ENCODE measurements at regions not wholly inside any gene's neighbourhood (a gene's known extent, or its start where the extent isn't known, plus 50 kb on each side); places are given as distances from the start of the nearest gene placed in this dataset.
"Not testable (repeated sequence)": the region's sequence is repeated elsewhere in the genome, so short reads cannot be mapped to it uniquely, and the experiment has no call there.

DNA sequence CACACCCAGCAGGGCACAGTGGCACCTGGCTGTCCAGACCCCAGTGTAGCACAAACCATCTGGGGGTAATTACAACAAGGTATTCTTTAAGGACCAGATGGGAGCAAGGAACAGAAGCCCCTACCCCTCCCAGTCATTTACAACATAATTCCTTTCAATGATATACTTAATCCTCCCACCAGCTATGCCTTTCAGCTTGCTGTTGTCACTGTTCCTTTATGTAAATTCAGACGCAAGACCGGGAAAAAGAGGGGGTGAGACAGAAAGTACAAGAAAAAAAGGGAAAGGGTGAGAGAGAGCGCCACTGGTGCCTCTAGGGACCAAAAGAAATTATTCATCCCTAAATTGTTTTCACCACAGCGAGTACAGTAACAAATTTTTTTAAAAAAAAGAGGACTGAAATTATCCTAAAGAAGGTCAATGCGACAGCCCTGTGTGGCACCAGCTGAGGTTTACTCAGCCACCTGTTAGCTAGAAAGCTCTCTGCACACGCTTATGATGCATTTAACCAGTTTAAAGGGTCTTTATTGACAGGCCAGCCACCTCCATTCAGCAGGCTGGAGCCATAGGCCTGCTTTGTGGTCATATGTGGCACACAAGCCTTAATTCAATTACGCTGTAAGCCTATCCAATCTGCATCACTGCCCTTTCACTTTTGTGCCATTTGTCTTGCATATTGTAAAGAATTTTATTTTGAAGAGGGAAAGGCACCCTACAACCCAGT, 210.2 kb upstream of the ISL1 start:
- no peak for DNase-seq

GRCh38 chr5:51181208-51181894, 201.9 kb upstream of the ISL1 start:
- DNase-seq = no peak

GRCh38 chr5:51185850-51186329, 197.4 kb upstream of the ISL1 start:
- no peak for DNase-seq

- no peak for DNase-seq
Measured at GRCh38 chr5:51188001-51188591, 195.2 kb upstream of the ISL1 start.

DNA sequence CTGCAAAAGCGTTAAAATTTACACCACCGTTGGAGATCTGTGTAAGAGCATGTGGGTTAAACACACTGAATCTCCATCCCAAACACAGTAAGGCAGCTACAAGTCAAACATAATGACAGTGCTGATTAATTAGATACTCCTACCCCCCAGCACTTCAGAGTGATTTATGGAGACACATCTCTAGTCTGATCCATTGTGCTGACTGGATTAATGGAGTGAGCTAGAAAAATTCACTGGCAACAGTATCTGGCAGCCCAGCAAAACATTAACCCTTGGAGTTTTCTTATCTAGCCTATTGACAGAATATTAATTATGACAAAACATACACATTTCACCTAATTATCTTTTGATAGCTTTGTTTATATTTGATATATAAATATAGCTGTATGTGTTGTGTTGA, 188.6 kb upstream of the ISL1 start:
- DNase-seq = no peak

- no peak for DNase-seq
Measured at GRCh38 chr5:51201024-51201423, 182.2 kb upstream of the ISL1 start.

DNA sequence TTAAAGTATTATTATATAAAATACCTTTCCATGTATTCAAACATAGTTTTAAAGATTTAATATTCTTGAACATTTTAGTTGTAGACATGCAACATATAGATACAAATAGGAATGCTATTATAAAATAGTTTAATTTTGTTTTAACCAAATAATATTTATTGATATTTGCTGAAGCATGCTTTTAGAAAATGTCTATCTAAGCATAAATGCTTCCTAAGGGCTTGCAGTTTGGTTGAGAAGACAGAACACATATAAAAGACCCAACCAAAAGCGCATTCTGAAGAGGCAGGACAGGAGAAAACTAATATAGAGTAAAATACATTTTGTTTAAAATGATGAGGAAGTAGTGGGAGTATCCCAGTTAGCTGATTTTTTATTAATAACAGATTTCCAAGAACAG, 181.5 kb upstream of the ISL1 start:
- DNase-seq = no peak

DNA sequence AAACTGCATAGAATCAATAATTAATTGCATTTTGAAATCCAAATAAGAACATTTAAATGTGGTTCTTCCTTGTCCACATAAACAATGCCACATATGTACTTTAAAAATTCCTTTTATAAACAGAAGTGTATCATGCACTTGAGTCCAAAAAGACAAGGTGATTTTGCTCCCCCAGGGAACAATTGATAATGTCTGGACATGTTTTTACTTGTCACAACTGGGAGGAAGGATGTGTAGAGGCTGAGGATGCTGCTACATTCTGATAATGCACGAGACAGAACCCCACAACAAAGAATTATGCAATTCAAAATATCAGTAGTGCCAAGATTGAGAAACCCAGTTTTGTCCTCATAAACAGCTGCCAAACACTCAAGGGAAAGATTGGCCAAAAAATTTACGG, 181.1 kb upstream of the ISL1 start:
- DNase-seq = no peak

- no peak for DNase-seq
Measured at GRCh38 chr5:51203598-51203997, 179.7 kb upstream of the ISL1 start.

DNA sequence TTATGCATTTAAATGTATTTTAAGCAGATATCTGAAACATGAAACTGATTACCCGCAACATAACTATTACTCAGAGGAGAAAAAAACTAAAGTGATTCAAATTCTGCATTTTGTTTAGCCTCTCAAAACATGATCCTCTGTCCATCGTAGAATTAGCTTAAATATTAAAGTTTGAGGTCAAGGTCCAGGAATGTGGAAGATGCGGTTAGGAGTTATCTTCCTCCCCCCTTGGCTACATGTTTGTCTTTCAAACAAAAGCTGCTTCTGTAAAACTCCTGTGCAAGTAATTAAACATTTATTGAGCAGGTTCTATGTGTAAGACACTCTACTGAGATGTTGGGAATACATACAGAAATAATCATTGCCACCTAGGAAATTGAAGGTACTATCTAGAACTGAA, 175.0 kb upstream of the ISL1 start:
- DNase-seq = no peak

- DNase-seq = no peak
Measured at GRCh38 chr5:51214746-51215145, 168.5 kb upstream of the ISL1 start.

- no peak for DNase-seq
Measured at GRCh38 chr5:51225789-51226742, 157.2 kb upstream of the ISL1 start.

GRCh38 chr5:51227963-51228470, 155.2 kb upstream of the ISL1 start:
- DNase-seq = no peak

GRCh38 chr5:51230336-51230735, 152.9 kb upstream of the ISL1 start:
- no peak for DNase-seq

DNA sequence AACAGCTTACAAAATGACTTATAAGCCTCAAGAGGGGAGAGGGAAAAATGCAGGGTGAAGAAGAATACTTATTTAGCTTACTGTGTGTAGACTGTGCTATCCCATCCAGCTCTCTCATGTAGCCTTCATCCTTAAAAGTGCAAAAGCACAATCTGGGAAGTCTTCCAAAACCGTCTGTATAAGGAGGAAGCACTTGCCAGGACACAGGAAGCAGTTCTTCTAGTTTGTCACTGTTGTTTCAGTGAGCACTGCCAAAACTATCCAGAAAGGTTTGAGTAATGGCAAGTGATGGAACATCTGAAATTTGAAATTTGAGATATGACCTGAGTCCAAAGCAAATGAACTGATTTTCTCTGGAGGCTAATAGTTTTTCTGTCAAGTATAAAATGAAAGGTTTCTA, 140.8 kb upstream of the ISL1 start:
- no peak for DNase-seq

DNA sequence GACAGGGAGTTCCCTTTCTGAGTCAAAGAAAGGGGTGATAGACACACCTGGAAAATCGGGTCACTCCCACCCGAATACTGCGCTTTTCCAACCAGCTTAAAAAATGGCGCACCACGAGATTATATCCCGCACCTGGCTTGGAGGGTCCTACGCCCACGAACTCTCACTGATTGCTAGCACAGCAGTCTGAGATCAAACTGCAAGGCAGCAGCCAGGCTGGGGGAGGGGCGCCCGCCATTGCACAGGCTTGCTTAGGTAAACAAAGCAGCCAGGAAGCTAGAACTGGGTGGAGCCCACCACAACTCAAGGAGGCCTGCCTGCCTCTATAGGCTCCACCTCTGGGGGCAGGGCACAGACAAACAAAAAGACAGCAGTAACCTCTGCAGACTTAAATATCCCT, 132.3 kb upstream of the ISL1 start:
- not testable (repeated sequence) for DNase-seq

DNA sequence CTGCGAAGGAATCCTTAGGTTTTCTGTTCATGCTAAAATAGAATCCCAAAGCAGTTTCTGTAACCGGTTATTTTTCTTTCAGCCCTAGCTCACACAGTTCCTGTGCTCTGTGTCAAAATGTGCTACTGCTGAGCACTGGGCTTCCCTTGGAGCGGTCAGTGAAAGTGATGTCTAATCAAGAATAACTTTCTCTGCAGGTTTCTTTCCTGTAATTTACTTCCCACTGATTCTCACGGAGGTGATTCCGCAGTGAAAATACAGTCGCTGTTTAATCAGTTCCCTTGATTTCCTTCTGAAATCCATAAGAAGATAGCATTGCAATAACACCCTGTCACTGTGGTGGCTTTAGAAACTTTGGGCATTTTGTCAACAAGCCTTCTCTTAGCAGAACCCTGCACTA, 112.0 kb upstream of the ISL1 start:
- DNase-seq = no peak

GRCh38 chr5:51273021-51273420, 110.2 kb upstream of the ISL1 start:
- DNase-seq = no peak

DNA sequence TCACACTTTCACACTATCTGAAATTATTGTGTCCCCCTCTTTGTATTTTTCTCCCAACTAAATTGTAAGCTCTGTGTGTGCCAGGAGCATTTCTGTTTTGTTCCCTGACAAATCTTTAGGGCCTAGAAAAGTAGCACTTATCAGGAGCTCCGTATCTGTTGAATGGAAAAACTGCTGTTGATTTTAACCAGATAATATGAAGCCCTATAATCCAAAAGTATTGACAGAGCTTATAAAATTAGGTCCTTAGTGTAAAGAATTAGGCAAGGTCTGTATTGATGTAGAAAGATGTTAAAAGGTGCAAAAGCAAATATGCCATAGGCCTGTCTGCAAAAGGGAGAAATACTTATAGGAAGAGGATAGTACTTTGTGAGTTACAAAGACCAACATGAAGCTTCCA, 109.4 kb upstream of the ISL1 start:
- no peak for DNase-seq

GRCh38 chr5:51275428-51275827, 107.8 kb upstream of the ISL1 start:
- DNase-seq = no peak

DNA sequence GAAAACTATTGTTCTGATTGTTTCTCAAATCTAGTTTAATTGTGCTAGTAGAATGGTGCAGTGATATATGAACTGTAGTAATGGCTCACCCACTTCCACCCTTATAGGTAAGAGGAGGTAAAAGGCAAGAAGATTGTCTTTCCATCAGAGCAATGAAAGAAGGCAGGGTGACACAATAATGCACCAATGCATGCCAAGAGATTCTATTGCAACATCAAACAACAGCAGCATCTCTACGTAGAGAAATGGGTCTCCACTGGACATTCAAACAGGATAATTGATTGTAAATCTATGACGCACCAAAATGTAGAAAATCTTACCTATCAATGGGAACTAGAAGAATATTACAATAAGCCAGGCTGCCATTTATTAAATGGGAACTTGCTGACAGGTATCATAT, 107.0 kb upstream of the ISL1 start:
- DNase-seq = no peak

DNA sequence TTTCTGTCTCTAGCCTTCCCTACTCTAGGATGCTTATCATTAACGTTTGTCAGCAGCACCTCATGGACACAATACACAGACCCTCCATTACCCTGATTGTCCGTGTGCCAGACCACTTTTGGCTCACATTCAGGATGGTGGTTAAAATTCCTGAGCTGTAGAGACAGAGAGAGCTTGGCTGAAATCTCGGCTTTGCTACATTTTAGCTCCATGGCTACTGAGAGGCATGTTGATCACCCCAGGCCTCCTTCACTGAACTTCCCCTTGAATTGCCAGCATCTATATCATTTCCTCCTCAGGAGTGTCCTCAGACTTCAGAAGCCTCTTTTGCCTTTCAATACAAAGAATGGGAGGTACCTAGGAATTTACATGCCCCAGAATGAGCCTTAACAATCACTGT, 104.7 kb upstream of the ISL1 start:
- no peak for DNase-seq
